GM23338 (cell line): ENCODE measurements at regions not wholly inside any gene's neighbourhood (a gene's known extent, or its start where the extent isn't known, plus 50 kb on each side); places are given as distances from the start of the nearest gene placed in this dataset.

ENCODE experiments used
- ATAC-seq: fragments of 200-7000 bp; cut with Tn5 transposase; 3 replicates; pipeline ENCODE4 v1.9.1; 2020
- DNase-seq: peaks from one replicate; pipeline ENCODE4 v3.0.0-alpha.2; 2015; ENCODE audit warnings: low spot score
- H2AFZ ChIP-seq: fragments of 200-600 bp; sonication (generic); 2 replicates; pipeline ENCODE4 v1.8.0; 2016; ENCODE audit warnings: antibody characterized with exemption, mild to moderate bottlenecking, moderate library complexity
- H3F3A ChIP-seq: fragments of 200-600 bp; sonication (generic); replicated peaks from 2 replicates; pipeline ENCODE4 v1.8.0; 2017; ENCODE audit warnings: antibody characterized with exemption, mixed run types, low read depth
- H3K27ac ChIP-seq: fragments of 200-600 bp; sonication (generic); 2 replicates; pipeline ENCODE4 v1.6.1; 2016; ENCODE audit warnings: low read depth
- H3K27me3 ChIP-seq: fragments of 200-600 bp; sonication (generic); 2 replicates; pipeline ENCODE4 v1.8.0; 2016; ENCODE audit warnings: mild to moderate bottlenecking, mixed run types, moderate library complexity; ENCODE audit not compliant: insufficient read depth
- H3K36me3 ChIP-seq: fragments of 200-600 bp; sonication (generic); 2 replicates; pipeline ENCODE4 v1.8.0; 2016; ENCODE audit warnings: mild to moderate bottlenecking; ENCODE audit not compliant: insufficient read depth
- H3K4me1 ChIP-seq: fragments of 200-600 bp; sonication (generic); 2 replicates; pipeline ENCODE4 v1.8.0; 2016; ENCODE audit warnings: mild to moderate bottlenecking, moderate library complexity; ENCODE audit not compliant: insufficient read depth
- H3K4me2 ChIP-seq: fragments of 200-600 bp; sonication (generic); 2 replicates; pipeline ENCODE4 v1.7.1; 2017; ENCODE audit warnings: mixed run types
- H3K4me3 ChIP-seq: fragments of 200-600 bp; sonication (generic); 2 replicates; pipeline ENCODE4 v1.6.1; 2016; ENCODE audit warnings: mixed run types
- H3K79me2 ChIP-seq: fragments of 200-600 bp; sonication (generic); replicated peaks from 2 replicates; pipeline ENCODE4 v1.8.0; 2017; ENCODE audit warnings: mild to moderate bottlenecking; ENCODE audit not compliant: insufficient read depth
- H3K9me2 ChIP-seq: fragments of 200-600 bp; sonication (generic); 2 replicates; pipeline ENCODE4 v1.8.0; 2017; ENCODE audit not compliant: insufficient read depth
- H4K20me1 ChIP-seq: fragments of 200-600 bp; sonication (generic); replicated peaks from 2 replicates; pipeline ENCODE4 v1.8.0; 2017; ENCODE audit warnings: mild to moderate bottlenecking; ENCODE audit not compliant: insufficient read depth
- H3K27ac Mint-ChIP-seq: 2 replicates; pipeline ENCODE4 v1.8.0; 2020; ENCODE audit warnings: inconsistent platforms, mild to moderate bottlenecking, moderate library complexity, mixed read lengths
- H3K27me3 Mint-ChIP-seq: 3 replicates; pipeline ENCODE4 v1.8.0; 2022; ENCODE audit warnings: low read depth, mild to moderate bottlenecking, moderate library complexity, mixed read lengths, inconsistent platforms; ENCODE audit not compliant: insufficient read depth, poor library complexity
- H3K36me3 Mint-ChIP-seq: 3 replicates; pipeline ENCODE4 v1.8.0; 2021; ENCODE audit warnings: low read depth, mild to moderate bottlenecking, inconsistent platforms, moderate library complexity, mixed read lengths
- H3K4me1 Mint-ChIP-seq: 3 replicates; pipeline ENCODE4 v1.8.0; 2020; ENCODE audit warnings: mild to moderate bottlenecking, inconsistent platforms, mixed read lengths
- H3K4me3 Mint-ChIP-seq: 3 replicates; pipeline ENCODE4 v1.8.0; 2021; ENCODE audit warnings: moderate library complexity, mild to moderate bottlenecking, inconsistent platforms, mixed read lengths
- H3K9me3 Mint-ChIP-seq: 3 replicates; pipeline ENCODE4 v1.8.0; 2020; ENCODE audit warnings: moderate library complexity, mild to moderate bottlenecking, inconsistent platforms, mixed read lengths
- CREB1 ChIP-seq: fragments of 250-450 bp; sonication (Bioruptor Pico); IDR thresholded peaks from 2 replicates; pipeline ENCODE4 v1.5.0; 2020; ENCODE audit warnings: low read depth, mild to moderate bottlenecking, moderate library complexity
- EZH2 ChIP-seq: fragments of 200-600 bp; sonication (generic); IDR thresholded peaks from one replicate; pipeline ENCODE4 v1.8.0; 2017; ENCODE audit warnings: antibody characterized with exemption, mild to moderate bottlenecking, low read depth; ENCODE audit not compliant: unreplicated experiment
- EZH2phosphoT487 ChIP-seq: fragments of 200-600 bp; sonication (generic); IDR thresholded peaks from one replicate; pipeline ENCODE4 v1.8.1; 2018; ENCODE audit warnings: antibody characterized with exemption; ENCODE audit not compliant: unreplicated experiment
- POLR2AphosphoS5 ChIP-seq: IDR thresholded peaks from 2 replicates; pipeline ENCODE4 v1.6.1; 2016; ENCODE audit warnings: antibody characterized with exemption, low read depth
- STAT1 ChIP-seq: IDR thresholded peaks from one replicate; pipeline ENCODE4 v1.6.1; 2016; ENCODE audit warnings: antibody characterized with exemption; ENCODE audit not compliant: unreplicated experiment
- ZNF114 ChIP-seq: fragments of 250-450 bp; sonication (Bioruptor Pico); IDR thresholded peaks from 2 replicates; pipeline ENCODE4 v1.5.0; 2020; ENCODE audit warnings: mild to moderate bottlenecking, moderate library complexity
- ZNF331 ChIP-seq: fragments of 250-450 bp; sonication (Bioruptor Pico); IDR thresholded peaks from 2 replicates; pipeline ENCODE4 v1.5.0; 2020; ENCODE audit warnings: low read depth, mild to moderate bottlenecking, moderate library complexity
- TF ChIP-seq, protein P1 (sequence below): IDR thresholded peaks from one replicate; pipeline ENCODE4 v1.6.1; 2018; ENCODE audit warnings: antibody characterized with exemption; ENCODE audit not compliant: unreplicated experiment
- TF ChIP-seq, protein P2 (sequence below), 2 experiments: fragments of 200-600 bp in 1 of 2; sonication (generic) in 1 of 2; conservative IDR thresholded peaks; 2 replicates each; pipeline versions ENCODE4 v1.5.1 to v1.6.1; 2016 to 2017; ENCODE audit warnings: antibody characterized with exemption in 2 of 2, low read depth in 2 of 2, mild to moderate bottlenecking in 2 of 2, moderate library complexity in 1 of 2
- TF ChIP-seq, protein P3 (sequence below): IDR thresholded peaks from 2 replicates; pipeline ENCODE4 v1.6.1; 2016; ENCODE audit warnings: antibody characterized with exemption
- TF ChIP-seq, protein P4 (sequence below): fragments of 250-450 bp; sonication (Bioruptor Pico); IDR thresholded peaks from 2 replicates; pipeline ENCODE4 v1.5.0; 2020; ENCODE audit warnings: mild to moderate bottlenecking, moderate library complexity

DNA sequence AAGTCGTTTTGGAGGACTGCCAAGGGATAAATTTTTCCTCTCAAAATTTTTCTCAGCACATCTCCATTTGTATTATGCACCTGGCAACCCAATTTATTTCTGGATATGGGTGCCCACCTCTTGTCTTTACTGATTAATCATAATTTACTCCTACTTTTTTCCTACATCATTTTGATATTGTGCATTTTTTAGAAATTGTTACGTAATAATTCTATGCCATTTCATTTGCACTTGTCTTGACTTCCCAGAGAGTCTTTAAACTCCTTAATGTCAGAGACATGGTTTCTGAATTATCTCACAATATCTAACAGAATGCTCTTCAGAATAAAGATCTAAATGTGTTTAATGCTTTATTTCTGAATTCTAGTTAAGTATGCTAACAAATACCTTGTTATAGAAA is 113.1 kb downstream of the TMTC3 start:
- Histone ChIP-seq H3K4me3 (no peak overlapping the region), H3K27ac (no peak overlapping the region), H3K36me3 (no peaks in the 10 kb centered on the region), H3K9me2 (no peaks in the 10 kb centered on the region), H3F3A (no peaks in the 10 kb centered on the region), H3K79me2 (no peaks in the 10 kb centered on the region), H3K4me2 (no peak overlapping the region), H3K4me1 (no peaks in the 10 kb centered on the region), H2AFZ (no peak overlapping the region), H4K20me1 (no peaks in the 10 kb centered on the region), H3K27me3 (no peaks in the 10 kb centered on the region)
- no peaks in the 10 kb centered on the region for H3K4me1 Mint-ChIP-seq
- no peaks in the 10 kb centered on the region for H3K36me3 Mint-ChIP-seq
- DNase-seq (no peak), ATAC-seq (no peak)
- no peaks in the 10 kb centered on the region for H3K9me3 Mint-ChIP-seq
- TF ChIP-seq ZNF114 (no peak), ZNF331 (CRISPR knock-in tag) (no peak), EZH2 (no peak)
- TF ChIP-seq, protein P1, sequence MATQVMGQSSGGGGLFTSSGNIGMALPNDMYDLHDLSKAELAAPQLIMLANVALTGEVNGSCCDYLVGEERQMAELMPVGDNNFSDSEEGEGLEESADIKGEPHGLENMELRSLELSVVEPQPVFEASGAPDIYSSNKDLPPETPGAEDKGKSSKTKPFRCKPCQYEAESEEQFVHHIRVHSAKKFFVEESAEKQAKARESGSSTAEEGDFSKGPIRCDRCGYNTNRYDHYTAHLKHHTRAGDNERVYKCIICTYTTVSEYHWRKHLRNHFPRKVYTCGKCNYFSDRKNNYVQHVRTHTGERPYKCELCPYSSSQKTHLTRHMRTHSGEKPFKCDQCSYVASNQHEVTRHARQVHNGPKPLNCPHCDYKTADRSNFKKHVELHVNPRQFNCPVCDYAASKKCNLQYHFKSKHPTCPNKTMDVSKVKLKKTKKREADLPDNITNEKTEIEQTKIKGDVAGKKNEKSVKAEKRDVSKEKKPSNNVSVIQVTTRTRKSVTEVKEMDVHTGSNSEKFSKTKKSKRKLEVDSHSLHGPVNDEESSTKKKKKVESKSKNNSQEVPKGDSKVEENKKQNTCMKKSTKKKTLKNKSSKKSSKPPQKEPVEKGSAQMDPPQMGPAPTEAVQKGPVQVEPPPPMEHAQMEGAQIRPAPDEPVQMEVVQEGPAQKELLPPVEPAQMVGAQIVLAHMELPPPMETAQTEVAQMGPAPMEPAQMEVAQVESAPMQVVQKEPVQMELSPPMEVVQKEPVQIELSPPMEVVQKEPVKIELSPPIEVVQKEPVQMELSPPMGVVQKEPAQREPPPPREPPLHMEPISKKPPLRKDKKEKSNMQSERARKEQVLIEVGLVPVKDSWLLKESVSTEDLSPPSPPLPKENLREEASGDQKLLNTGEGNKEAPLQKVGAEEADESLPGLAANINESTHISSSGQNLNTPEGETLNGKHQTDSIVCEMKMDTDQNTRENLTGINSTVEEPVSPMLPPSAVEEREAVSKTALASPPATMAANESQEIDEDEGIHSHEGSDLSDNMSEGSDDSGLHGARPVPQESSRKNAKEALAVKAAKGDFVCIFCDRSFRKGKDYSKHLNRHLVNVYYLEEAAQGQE, result no peak
- H3K27me3 Mint-ChIP-seq, result no peaks in the 10 kb centered on the region
- H3K4me3 Mint-ChIP-seq, result no peak overlapping the region
- no peak overlapping the region for H3K27ac Mint-ChIP-seq

DNA sequence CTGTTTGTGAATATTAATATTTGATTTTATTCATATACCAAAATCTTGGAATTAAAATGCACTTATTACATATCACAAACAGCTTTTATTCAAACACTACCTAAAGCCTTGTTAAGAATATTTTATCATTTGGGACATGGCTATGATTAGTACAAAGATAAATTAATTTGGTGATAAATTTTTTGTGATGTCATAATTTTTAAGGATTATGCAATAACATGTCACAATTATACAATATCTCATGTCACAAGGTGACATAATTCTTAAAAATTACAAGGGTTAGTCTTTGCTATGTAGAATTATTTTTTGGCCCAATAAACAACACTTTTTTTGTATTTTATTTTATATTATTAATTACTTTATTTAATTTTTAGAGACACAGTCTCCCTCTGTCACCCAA is 113.7 kb downstream of the TMTC3 start:
- no peaks in the 10 kb centered on the region for H3K79me2 ChIP-seq
- H4K20me1 ChIP-seq, result no peaks in the 10 kb centered on the region
- no peak overlapping the region for H2AFZ ChIP-seq
- no peaks in the 10 kb centered on the region for H3K9me2 ChIP-seq
- Mint-ChIP-seq H3K9me3 (no peaks in the 10 kb centered on the region), H3K27me3 (no peaks in the 10 kb centered on the region), H3K36me3 (no peaks in the 10 kb centered on the region), H3K4me3 (no peak overlapping the region), H3K27ac (no peak overlapping the region), H3K4me1 (no peaks in the 10 kb centered on the region)
- H3K27me3 ChIP-seq, result no peaks in the 10 kb centered on the region
- no peak overlapping the region for H3K4me3 ChIP-seq
- no peaks in the 10 kb centered on the region for H3K36me3 ChIP-seq
- no peak overlapping the region for H3K27ac ChIP-seq
- no peaks in the 10 kb centered on the region for H3K4me1 ChIP-seq
- TF ChIP-seq, protein P2, sequence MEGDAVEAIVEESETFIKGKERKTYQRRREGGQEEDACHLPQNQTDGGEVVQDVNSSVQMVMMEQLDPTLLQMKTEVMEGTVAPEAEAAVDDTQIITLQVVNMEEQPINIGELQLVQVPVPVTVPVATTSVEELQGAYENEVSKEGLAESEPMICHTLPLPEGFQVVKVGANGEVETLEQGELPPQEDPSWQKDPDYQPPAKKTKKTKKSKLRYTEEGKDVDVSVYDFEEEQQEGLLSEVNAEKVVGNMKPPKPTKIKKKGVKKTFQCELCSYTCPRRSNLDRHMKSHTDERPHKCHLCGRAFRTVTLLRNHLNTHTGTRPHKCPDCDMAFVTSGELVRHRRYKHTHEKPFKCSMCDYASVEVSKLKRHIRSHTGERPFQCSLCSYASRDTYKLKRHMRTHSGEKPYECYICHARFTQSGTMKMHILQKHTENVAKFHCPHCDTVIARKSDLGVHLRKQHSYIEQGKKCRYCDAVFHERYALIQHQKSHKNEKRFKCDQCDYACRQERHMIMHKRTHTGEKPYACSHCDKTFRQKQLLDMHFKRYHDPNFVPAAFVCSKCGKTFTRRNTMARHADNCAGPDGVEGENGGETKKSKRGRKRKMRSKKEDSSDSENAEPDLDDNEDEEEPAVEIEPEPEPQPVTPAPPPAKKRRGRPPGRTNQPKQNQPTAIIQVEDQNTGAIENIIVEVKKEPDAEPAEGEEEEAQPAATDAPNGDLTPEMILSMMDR (conservative IDR thresholded peaks at IDR 0.05; ENCODE audit: low read depth in 2 of 2), result no peak
- TF ChIP-seq, protein P3, sequence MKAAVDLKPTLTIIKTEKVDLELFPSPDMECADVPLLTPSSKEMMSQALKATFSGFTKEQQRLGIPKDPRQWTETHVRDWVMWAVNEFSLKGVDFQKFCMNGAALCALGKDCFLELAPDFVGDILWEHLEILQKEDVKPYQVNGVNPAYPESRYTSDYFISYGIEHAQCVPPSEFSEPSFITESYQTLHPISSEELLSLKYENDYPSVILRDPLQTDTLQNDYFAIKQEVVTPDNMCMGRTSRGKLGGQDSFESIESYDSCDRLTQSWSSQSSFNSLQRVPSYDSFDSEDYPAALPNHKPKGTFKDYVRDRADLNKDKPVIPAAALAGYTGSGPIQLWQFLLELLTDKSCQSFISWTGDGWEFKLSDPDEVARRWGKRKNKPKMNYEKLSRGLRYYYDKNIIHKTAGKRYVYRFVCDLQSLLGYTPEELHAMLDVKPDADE, result no peak
- TF ChIP-seq, protein P4, sequence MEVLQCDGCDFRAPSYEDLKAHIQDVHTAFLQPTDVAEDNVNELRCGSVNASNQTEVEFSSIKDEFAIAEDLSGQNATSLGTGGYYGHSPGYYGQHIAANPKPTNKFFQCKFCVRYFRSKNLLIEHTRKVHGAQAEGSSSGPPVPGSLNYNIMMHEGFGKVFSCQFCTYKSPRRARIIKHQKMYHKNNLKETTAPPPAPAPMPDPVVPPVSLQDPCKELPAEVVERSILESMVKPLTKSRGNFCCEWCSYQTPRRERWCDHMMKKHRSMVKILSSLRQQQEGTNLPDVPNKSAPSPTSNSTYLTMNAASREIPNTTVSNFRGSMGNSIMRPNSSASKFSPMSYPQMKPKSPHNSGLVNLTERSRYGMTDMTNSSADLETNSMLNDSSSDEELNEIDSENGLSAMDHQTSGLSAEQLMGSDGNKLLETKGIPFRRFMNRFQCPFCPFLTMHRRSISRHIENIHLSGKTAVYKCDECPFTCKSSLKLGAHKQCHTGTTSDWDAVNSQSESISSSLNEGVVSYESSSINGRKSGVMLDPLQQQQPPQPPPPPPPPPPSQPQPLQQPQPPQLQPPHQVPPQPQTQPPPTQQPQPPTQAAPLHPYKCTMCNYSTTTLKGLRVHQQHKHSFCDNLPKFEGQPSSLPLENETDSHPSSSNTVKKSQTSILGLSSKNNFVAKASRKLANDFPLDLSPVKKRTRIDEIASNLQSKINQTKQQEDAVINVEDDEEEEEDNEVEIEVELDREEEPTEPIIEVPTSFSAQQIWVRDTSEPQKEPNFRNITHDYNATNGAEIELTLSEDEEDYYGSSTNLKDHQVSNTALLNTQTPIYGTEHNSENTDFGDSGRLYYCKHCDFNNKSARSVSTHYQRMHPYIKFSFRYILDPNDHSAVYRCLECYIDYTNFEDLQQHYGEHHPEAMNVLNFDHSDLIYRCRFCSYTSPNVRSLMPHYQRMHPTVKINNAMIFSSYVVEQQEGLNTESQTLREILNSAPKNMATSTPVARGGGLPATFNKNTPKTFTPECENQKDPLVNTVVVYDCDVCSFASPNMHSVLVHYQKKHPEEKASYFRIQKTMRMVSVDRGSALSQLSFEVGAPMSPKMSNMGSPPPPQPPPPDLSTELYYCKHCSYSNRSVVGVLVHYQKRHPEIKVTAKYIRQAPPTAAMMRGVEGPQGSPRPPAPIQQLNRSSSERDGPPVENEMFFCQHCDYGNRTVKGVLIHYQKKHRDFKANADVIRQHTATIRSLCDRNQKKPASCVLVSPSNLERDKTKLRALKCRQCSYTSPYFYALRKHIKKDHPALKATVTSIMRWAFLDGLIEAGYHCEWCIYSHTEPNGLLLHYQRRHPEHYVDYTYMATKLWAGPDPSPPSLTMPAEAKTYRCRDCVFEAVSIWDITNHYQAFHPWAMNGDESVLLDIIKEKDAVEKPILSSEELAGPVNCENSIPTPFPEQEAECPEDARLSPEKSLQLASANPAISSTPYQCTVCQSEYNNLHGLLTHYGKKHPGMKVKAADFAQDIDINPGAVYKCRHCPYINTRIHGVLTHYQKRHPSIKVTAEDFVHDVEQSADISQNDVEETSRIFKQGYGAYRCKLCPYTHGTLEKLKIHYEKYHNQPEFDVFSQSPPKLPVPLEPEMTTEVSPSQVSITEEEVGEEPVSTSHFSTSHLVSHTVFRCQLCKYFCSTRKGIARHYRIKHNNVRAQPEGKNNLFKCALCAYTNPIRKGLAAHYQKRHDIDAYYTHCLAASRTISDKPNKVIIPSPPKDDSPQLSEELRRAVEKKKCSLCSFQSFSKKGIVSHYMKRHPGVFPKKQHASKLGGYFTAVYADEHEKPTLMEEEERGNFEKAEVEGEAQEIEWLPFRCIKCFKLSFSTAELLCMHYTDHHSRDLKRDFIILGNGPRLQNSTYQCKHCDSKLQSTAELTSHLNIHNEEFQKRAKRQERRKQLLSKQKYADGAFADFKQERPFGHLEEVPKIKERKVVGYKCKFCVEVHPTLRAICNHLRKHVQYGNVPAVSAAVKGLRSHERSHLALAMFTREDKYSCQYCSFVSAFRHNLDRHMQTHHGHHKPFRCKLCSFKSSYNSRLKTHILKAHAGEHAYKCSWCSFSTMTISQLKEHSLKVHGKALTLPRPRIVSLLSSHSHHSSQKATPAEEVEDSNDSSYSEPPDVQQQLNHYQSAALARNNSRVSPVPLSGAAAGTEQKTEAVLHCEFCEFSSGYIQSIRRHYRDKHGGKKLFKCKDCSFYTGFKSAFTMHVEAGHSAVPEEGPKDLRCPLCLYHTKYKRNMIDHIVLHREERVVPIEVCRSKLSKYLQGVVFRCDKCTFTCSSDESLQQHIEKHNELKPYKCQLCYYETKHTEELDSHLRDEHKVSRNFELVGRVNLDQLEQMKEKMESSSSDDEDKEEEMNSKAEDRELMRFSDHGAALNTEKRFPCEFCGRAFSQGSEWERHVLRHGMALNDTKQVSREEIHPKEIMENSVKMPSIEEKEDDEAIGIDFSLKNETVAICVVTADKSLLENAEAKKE, result no peak
- TF ChIP-seq STAT1 (no peak), EZH2phosphoT487 (no peak), POLR2AphosphoS5 (no peak), CREB1 (0 out of 2 replicates have a peak, but pooled peaks have one; percentile 33)
- no peaks in the 10 kb centered on the region for H3F3A ChIP-seq
- no peak overlapping the region for H3K4me2 ChIP-seq
- ATAC-seq (no peak), DNase-seq (no peak)
